GM12891 (cell line): ENCODE measurements at regions not wholly inside any gene's neighbourhood (a gene's known extent, or its start where the extent isn't known, plus 50 kb on each side); places are given as distances from the start of the nearest gene placed in this dataset.

Source experiments
- POLR2A ChIP-seq: IDR thresholded peaks from 2 replicates; pipeline ENCODE4 v1.6.1; 2011; ENCODE audit warnings: low read depth, low read length, control low read depth
- POLR2AphosphoS5 ChIP-seq: IDR thresholded peaks from 2 replicates; pipeline ENCODE4 v1.6.1; 2011; ENCODE audit warnings: low read depth, low read length, control low read depth

DNA sequence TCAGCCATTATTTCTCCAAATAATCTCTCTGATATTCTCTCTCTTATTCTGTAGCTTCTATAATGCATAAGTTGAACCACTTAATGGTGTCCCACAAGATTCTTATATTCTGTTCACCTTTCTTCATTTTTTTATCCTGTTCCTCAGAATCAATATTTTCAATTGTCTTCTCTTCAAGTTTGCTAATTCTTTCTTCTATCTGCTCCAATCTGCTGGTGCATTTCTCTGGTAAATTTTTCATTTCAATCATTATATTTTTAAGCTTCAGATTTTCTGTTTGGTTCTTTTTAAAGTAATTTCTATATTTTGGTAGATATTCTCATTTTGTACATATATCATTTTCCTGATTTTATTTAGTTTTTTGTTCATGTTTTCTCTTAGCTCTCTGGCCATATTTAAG, 272.6 kb downstream of the ZEB1 start:
- TF ChIP-seq POLR2A (no peak), POLR2AphosphoS5 (no peak)
